A549 (cell line): ENCODE measurements at regions not wholly inside any gene's neighbourhood (a gene's known extent, or its start where the extent isn't known, plus 50 kb on each side); places are given as distances from the start of the nearest gene placed in this dataset.

Experiments
- CTCF ChIP-seq: fragments of >200 bp; sonication (Bioruptor Twin); formaldehyde crosslinking; IDR thresholded peaks from 3 replicates; pipeline ENCODE4 v1.5.1; 2016
- POLR2A ChIP-seq: IDR thresholded peaks from 2 replicates; pipeline ENCODE4 v1.6.1; 2012; ENCODE audit warnings: mild to moderate bottlenecking, low read length
- RAD21 ChIP-seq, 2 experiments: fragments of >200 bp in 1 of 2; sonication (Bioruptor Twin) in 1 of 2; formaldehyde crosslinking in 1 of 2; IDR thresholded peaks in 1 of 2; conservative IDR thresholded peaks in 1 of 2; 2 replicates in 1 of 2; 3 replicates in 1 of 2; pipeline ENCODE4 v1.6.1; 2012 to 2018; ENCODE audit warnings: inconsistent platforms in 1 of 2
- TF ChIP-seq, protein P1 (sequence below): fragments of 450-650 bp; IDR thresholded peaks from 2 replicates; pipeline ENCODE4 v1.6.1; 2014; ENCODE audit warnings: antibody characterized with exemption
- TF ChIP-seq, protein P2 (sequence below): fragments of 250-450 bp; sonication (Bioruptor Pico); IDR thresholded peaks from 2 replicates; pipeline ENCODE4 v1.5.0; 2021; ENCODE audit warnings: mild to moderate bottlenecking, moderate library complexity, borderline replicate concordance

GRCh38 chr2:65608466-65608865 is 176.1 kb upstream of the SPRED2 start:
- TF ChIP-seq, protein P1, sequence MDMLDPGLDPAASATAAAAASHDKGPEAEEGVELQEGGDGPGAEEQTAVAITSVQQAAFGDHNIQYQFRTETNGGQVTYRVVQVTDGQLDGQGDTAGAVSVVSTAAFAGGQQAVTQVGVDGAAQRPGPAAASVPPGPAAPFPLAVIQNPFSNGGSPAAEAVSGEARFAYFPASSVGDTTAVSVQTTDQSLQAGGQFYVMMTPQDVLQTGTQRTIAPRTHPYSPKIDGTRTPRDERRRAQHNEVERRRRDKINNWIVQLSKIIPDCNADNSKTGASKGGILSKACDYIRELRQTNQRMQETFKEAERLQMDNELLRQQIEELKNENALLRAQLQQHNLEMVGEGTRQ: no peak
- TF ChIP-seq POLR2A (no peak), CTCF (no peak), RAD21 (conservative IDR thresholded peaks at IDR 0.05 in 1 of 2, IDR thresholded peaks at IDR 0.05 in 1 of 2) (no peak)
- TF ChIP-seq, protein P2, sequence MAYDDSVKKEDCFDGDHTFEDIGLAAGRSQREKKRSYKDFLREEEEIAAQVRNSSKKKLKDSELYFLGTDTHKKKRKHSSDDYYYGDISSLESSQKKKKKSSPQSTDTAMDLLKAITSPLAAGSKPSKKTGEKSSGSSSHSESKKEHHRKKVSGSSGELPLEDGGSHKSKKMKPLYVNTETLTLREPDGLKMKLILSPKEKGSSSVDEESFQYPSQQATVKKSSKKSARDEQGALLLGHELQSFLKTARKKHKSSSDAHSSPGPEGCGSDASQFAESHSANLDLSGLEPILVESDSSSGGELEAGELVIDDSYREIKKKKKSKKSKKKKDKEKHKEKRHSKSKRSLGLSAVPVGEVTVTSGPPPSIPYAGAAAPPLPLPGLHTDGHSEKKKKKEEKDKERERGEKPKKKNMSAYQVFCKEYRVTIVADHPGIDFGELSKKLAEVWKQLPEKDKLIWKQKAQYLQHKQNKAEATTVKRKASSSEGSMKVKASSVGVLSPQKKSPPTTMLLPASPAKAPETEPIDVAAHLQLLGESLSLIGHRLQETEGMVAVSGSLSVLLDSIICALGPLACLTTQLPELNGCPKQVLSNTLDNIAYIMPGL: no peak
